CD4-positive, alpha-beta T cell (primary cell): ENCODE measurements at regions not wholly inside any gene's neighbourhood (a gene's known extent, or its start where the extent isn't known, plus 50 kb on each side); places are given as distances from the start of the nearest gene placed in this dataset.
A peak's percentile ranks its signal among the peaks of the same experiment; 100 is the strongest.

Experiments
- ATAC-seq: fragments of 200-7000 bp; cut with Tn5 transposase; one replicate; pipeline ENCODE4 v1.10.0; 2022; ENCODE audit warnings: mild to moderate bottlenecking; ENCODE audit not compliant: poor library complexity
- CTCF ChIA-PET: fragments of 350-600 bp; sonication (Branson Sonifier 250); formaldehyde crosslinking; loops from one replicate; lab custom pipeline; 2021; ENCODE audit warnings: antibody characterized with exemption, inconsistent platforms; lab: Charles Lee
- POLR2A ChIA-PET: fragments of 350-600 bp; sonication (Branson Sonifier 250); formaldehyde crosslinking; loops from one replicate; lab custom pipeline; 2021; ENCODE audit warnings: antibody characterized with exemption, inconsistent platforms; lab: Charles Lee
- DNase-seq, 14 experiments: peaks; one replicate each; pipeline ENCODE4 v3.0.0-alpha.2; 2013 to 2020; ENCODE audit warnings: mixed read lengths in 2 of 14
- H3K27ac ChIP-seq, 2 donors: one replicate each; pipeline versions ENCODE4 v1.5.1 to v1.7.0; 2013; ENCODE audit warnings: low read length in 2 of 2, low read depth in 1 of 2, mild to moderate bottlenecking in 1 of 2
- H3K27me3 ChIP-seq, 2 experiments: 1 replicate in 1 of 2; 2 replicates in 1 of 2; pipeline versions ENCODE4 v1.6.1 to v1.7.0; 2013; ENCODE audit warnings: low read length in 2 of 2, control low read depth in 1 of 2, mild to moderate bottlenecking in 1 of 2, moderate library complexity in 1 of 2; ENCODE audit not compliant: insufficient read depth in 2 of 2, control insufficient read depth in 1 of 2
- H3K36me3 ChIP-seq: one replicate; pipeline ENCODE4 v1.6.1; 2013; ENCODE audit warnings: low read length, control low read depth; ENCODE audit not compliant: insufficient read depth
- H3K4me1 ChIP-seq: one replicate; pipeline ENCODE4 v1.6.1; 2013; ENCODE audit warnings: low read length, control low read depth; ENCODE audit not compliant: insufficient read depth
- H3K4me3 ChIP-seq: one replicate; pipeline ENCODE4 v1.5.1; 2013; ENCODE audit warnings: mild to moderate bottlenecking, low read length, moderate library complexity
- H3K9me3 ChIP-seq, 2 experiments: 1 replicate in 1 of 2; 2 replicates in 1 of 2; pipeline versions ENCODE4 v1.6.1 to v1.7.0; 2013; ENCODE audit warnings: low read length in 2 of 2, mild to moderate bottlenecking in 2 of 2, control low read depth in 1 of 2, moderate library complexity in 1 of 2; ENCODE audit not compliant: control insufficient read depth in 1 of 2, insufficient read depth in 1 of 2
- H3K27ac Mint-ChIP-seq: one replicate; pipeline ENCODE4 v1.8.0; 2020; ENCODE audit warnings: mixed read lengths
- H3K27me3 Mint-ChIP-seq: one replicate; pipeline ENCODE4 v1.8.0; 2021; ENCODE audit warnings: mixed read lengths
- H3K36me3 Mint-ChIP-seq: one replicate; pipeline ENCODE4 v1.8.0; 2021; ENCODE audit warnings: low read depth, mixed read lengths
- H3K4me1 Mint-ChIP-seq: one replicate; pipeline ENCODE4 v1.8.0; 2021; ENCODE audit warnings: low read depth, mixed read lengths
- H3K4me3 Mint-ChIP-seq: one replicate; pipeline ENCODE4 v1.8.0; 2020; ENCODE audit warnings: mild to moderate bottlenecking, mixed read lengths
- H3K9me3 Mint-ChIP-seq: one replicate; pipeline ENCODE4 v1.8.0; 2020; ENCODE audit warnings: mixed read lengths
- intact Hi-C, 2 experiments: fragments of 100-400 bp; cut with DNase I in 1 of 2; cut with micrococcal nuclease in 1 of 2; formaldehyde crosslinking; loops; one replicate each; pipeline versions ENCODE4 v1.15.1 to v1.9.0; 2023 to 2025; cut with DNase I, micrococcal nuclease
- TF ChIP-seq, protein P1 (sequence below): fragments of 200-600 bp; IDR thresholded peaks from one replicate; pipeline ENCODE4 v1.8.0; 2022; ENCODE audit warnings: antibody characterized with exemption, mild to moderate bottlenecking

GRCh38 chr1:47508702-47509431, 71.0 kb downstream of the FOXD2 start:
- H3K4me3 Mint-ChIP-seq, result peak overlapping the region; percentile 63
- H3K27me3 Mint-ChIP-seq, result peaks cover 83% of the 10 kb centered on the region
- no peak overlapping the region for H3K27ac ChIP-seq
- H3K4me1 Mint-ChIP-seq, result no peaks in the 10 kb centered on the region
- POLR2A ChIA-PET, result no interaction called here
- H3K4me1 ChIP-seq, result peaks cover 11% of the 10 kb centered on the region
- DNase-seq (no peak), ATAC-seq (no peak)
- H3K36me3 Mint-ChIP-seq, result no peaks in the 10 kb centered on the region
- H3K36me3 ChIP-seq, result no peaks in the 10 kb centered on the region
- no peak overlapping the region for H3K27ac Mint-ChIP-seq
- CTCF ChIA-PET, result interaction anchor here (0.6 kb wide), 1 partner anchor 71 kb away, joined by 3 read pairs; no protein-coding TSS in a partner anchor
- H3K9me3 Mint-ChIP-seq, result peaks cover 1% of the 10 kb centered on the region
- H3K4me3 ChIP-seq, result no peak overlapping the region
- H3K9me3 ChIP-seq, result peaks cover under 1 to 12% of the 10 kb centered on the region in 2 experiments
- TF ChIP-seq, protein P1, sequence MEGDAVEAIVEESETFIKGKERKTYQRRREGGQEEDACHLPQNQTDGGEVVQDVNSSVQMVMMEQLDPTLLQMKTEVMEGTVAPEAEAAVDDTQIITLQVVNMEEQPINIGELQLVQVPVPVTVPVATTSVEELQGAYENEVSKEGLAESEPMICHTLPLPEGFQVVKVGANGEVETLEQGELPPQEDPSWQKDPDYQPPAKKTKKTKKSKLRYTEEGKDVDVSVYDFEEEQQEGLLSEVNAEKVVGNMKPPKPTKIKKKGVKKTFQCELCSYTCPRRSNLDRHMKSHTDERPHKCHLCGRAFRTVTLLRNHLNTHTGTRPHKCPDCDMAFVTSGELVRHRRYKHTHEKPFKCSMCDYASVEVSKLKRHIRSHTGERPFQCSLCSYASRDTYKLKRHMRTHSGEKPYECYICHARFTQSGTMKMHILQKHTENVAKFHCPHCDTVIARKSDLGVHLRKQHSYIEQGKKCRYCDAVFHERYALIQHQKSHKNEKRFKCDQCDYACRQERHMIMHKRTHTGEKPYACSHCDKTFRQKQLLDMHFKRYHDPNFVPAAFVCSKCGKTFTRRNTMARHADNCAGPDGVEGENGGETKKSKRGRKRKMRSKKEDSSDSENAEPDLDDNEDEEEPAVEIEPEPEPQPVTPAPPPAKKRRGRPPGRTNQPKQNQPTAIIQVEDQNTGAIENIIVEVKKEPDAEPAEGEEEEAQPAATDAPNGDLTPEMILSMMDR, result no peak
- H3K27me3 ChIP-seq, result peaks cover 57 to 82% of the 10 kb centered on the region in 2 experiments
- intact Hi-C loops, result no loop called here

DNA sequence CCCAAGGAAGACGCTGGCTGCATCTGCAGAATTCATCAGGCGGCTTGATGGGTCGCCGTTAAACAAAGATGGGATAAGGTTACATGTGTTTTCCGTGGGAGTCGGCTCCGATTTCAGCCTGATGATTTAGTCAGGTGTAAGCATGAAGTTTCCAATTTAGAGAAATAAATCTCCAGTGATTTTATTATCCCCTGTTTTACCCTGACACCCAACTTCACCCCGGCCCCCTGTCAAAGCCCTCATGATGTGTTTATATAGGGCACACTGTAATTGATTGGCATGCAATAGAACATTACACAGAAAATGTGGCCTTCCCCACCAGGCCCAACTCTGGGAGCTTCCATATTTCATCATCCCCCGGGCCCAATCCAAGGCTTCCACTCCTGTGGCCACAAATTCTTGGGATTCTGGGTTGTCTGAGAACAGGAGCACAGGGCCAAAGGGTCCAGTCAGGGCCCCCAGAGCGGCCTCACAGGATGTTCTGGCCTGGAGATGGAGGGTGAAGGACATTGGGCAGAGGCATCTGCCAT, 72.5 kb downstream of the FOXD2 start:
- H3K27me3 ChIP-seq, result peaks cover 55 to 82% of the 10 kb centered on the region in 2 experiments
- Mint-ChIP-seq H3K4me3 (no peak overlapping the region), H3K4me1 (no peaks in the 10 kb centered on the region), H3K27me3 (peaks cover 83% of the 10 kb centered on the region), H3K36me3 (no peaks in the 10 kb centered on the region), H3K27ac (no peak overlapping the region), H3K9me3 (peaks cover 7% of the 10 kb centered on the region)
- ChIA-PET POLR2A (no interaction called here), CTCF (no interaction called here)
- H3K27ac ChIP-seq, result no peak overlapping the region
- peaks cover 11% of the 10 kb centered on the region for H3K4me1 ChIP-seq
- intact Hi-C loops, result no loop called here
- TF ChIP-seq, protein P1, result no peak
- DNase-seq (no peak), ATAC-seq (no peak)
- peaks cover 11 to 17% of the 10 kb centered on the region in 2 experiments for H3K9me3 ChIP-seq
- no peaks in the 10 kb centered on the region for H3K36me3 ChIP-seq
- H3K4me3 ChIP-seq, result no peak overlapping the region

DNA sequence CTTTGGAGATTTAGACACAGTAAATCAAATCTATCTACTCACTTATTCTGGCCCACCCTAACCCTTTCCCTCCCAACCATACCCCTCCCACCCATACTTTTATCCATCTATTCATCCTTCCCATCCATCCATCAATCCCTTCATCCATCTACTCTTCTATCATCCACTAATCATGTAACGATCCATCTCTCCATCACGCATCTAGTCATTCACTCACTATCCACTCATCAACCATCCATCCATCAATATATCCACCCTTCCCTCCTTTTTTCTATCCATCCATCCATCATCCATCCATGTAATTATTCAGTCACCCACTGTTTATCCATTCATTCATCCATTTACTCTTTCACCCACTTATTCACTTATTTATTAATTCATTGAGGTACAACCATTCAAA, 74.0 kb downstream of the FOXD2 start:
- Histone ChIP-seq H3K27me3 (peaks cover 45 to 70% of the 10 kb centered on the region in 2 experiments), H3K9me3 (peaks cover 11 to 19% of the 10 kb centered on the region in 2 experiments), H3K27ac (no peak overlapping the region), H3K36me3 (no peaks in the 10 kb centered on the region), H3K4me3 (no peak overlapping the region), H3K4me1 (peaks cover 11% of the 10 kb centered on the region)
- Mint-ChIP-seq H3K4me1 (no peaks in the 10 kb centered on the region), H3K36me3 (no peaks in the 10 kb centered on the region), H3K27me3 (peaks cover 76% of the 10 kb centered on the region), H3K27ac (no peak overlapping the region), H3K9me3 (peaks cover 7% of the 10 kb centered on the region), H3K4me3 (no peak overlapping the region)
- intact Hi-C loops, result no loop called here
- ATAC-seq, result no peak
- no peak for DNase-seq
- TF ChIP-seq, protein P1, result no peak
- CTCF ChIA-PET, result no interaction called here
- POLR2A ChIA-PET, result no interaction called here
